Kidney (tissue), 13 donors: ENCODE measurements at regions not wholly inside any gene's neighbourhood (a gene's known extent, or its start where the extent isn't known, plus 50 kb on each side); places are given as distances from the start of the nearest gene placed in this dataset.

ENCODE experiments used
- DNase-seq, 5 donors: peaks; one replicate each; pipeline ENCODE4 v3.0.0-alpha.2; 2013 to 2020
- FAIRE-seq: peaks from 2 replicates; lab custom pipeline; 2012; peaks lifted over from hg19 to GRCh38; lab: Jason Lieb, UNC
- H3K27ac ChIP-seq, 2 donors: one replicate each; pipeline ENCODE4 v1.7.0; 2013; ENCODE audit warnings: low read depth in 2 of 2, low read length in 2 of 2, inconsistent platforms in 1 of 2
- H3K27me3 ChIP-seq: one replicate; pipeline ENCODE4 v1.7.1; 2013; ENCODE audit warnings: low read length, inconsistent platforms; ENCODE audit not compliant: control insufficient read depth, insufficient read depth
- H3K36me3 ChIP-seq, 3 donors: one replicate each; pipeline versions ENCODE4 v1.7.0 to v1.7.1; 2013; ENCODE audit warnings: low read length in 3 of 3, control low read depth in 1 of 3, inconsistent platforms in 1 of 3; ENCODE audit not compliant: insufficient read depth in 3 of 3, control insufficient read depth in 2 of 3
- H3K4me1 ChIP-seq, 3 donors: one replicate each; pipeline versions ENCODE4 v1.7.0 to v1.7.1; 2013; ENCODE audit warnings: low read length in 3 of 3, inconsistent platforms in 1 of 3, low read depth in 1 of 3; ENCODE audit not compliant: control insufficient read depth in 2 of 3, insufficient read depth in 2 of 3
- H3K4me3 ChIP-seq, 3 donors: one replicate each; pipeline versions ENCODE4 v1.7.0 to v1.8.1; 2013; ENCODE audit warnings: low read length in 3 of 3, control low read depth in 1 of 3, inconsistent platforms in 1 of 3
- H3K9ac ChIP-seq, 3 donors: one replicate each; pipeline versions ENCODE4 v1.7.0 to v1.7.1; 2013; ENCODE audit warnings: low read length in 3 of 3, control low read depth in 1 of 3, inconsistent platforms in 1 of 3
- H3K9me3 ChIP-seq, 3 donors: one replicate each; pipeline versions ENCODE4 v1.7.0 to v1.7.1; 2013; ENCODE audit warnings: low read length in 3 of 3, control low read depth in 1 of 3, inconsistent platforms in 1 of 3; ENCODE audit not compliant: control insufficient read depth in 2 of 3, insufficient read depth in 1 of 3
- CTCF ChIP-seq: IDR thresholded peaks from 3 replicates; pipeline ENCODE4 v1.5.1; 2012; ENCODE audit warnings: mild to moderate bottlenecking, moderate library complexity, borderline replicate concordance; ENCODE audit not compliant: insufficient read depth; ENCODE audit errors: extremely low read depth
- intact Hi-C: fragments of 100-400 bp; cut with DNase I; formaldehyde crosslinking; loops from one replicate; pipeline ENCODE4 v1.11.1; 2022
- donor health status: control.
- donor health status: control.
- donor health status: control.
- donor health status: control.
- donor health status: control.
- donor health status: DM: yes; HTN: yes; CAD: no.
- donor health status: Normal renal cell carcinoma (clear cell type).

GRCh38 chr3:72310419-72311380 lies 525.8 kb upstream of the PROK2 start:
- H3K9me3 ChIP-seq: no peaks in the 10 kb centered on the region
- FAIRE-seq: no peak
- H3K27ac ChIP-seq: no peak overlapping the region
- intact Hi-C loops: no loop called here
- peak overlapping the region in 1 of 3 donors; percentile 25 for H3K4me3 ChIP-seq
- peak; percentile 54 to 86 (median 68) for DNase-seq
- H3K27me3 ChIP-seq: no peaks in the 10 kb centered on the region
- no peak overlapping the region for H3K9ac ChIP-seq
- H3K36me3 ChIP-seq: no peaks in the 10 kb centered on the region
- H3K4me1 ChIP-seq: peaks cover 0 to 9% (median 4%) of the 10 kb centered on the region in 3 donors
- peak; percentile 6 for TF ChIP-seq CTCF

GRCh38 chr3:72309661-72310418 lies 524.9 kb upstream of the PROK2 start:
- Histone ChIP-seq H3K4me1 (peaks cover 0 to 9% (median 4%) of the 10 kb centered on the region in 3 donors), H3K27me3 (no peaks in the 10 kb centered on the region), H3K4me3 (no peak overlapping the region), H3K36me3 (no peaks in the 10 kb centered on the region), H3K27ac (no peak overlapping the region), H3K9me3 (no peaks in the 10 kb centered on the region), H3K9ac (no peak overlapping the region)
- intact Hi-C loops: no loop called here
- no peak for TF ChIP-seq CTCF
- FAIRE-seq (no peak), DNase-seq (no peak)

- no peak for DNase-seq
Measured at GRCh38 chr3:72308641-72309040, 523.7 kb upstream of the PROK2 start.

More at GRCh38 chr3:72308641-72309040, 523.7 kb upstream of the PROK2 start:
- Histone ChIP-seq H3K9ac (no peak overlapping the region), H3K27ac (no peak overlapping the region), H3K36me3 (no peaks in the 10 kb centered on the region), H3K27me3 (no peaks in the 10 kb centered on the region), H3K9me3 (no peaks in the 10 kb centered on the region), H3K4me3 (no peak overlapping the region), H3K4me1 (peaks cover 0 to 9% (median 7%) of the 10 kb centered on the region in 3 donors)
- FAIRE-seq: no peak
- intact Hi-C loops: no loop called here
- TF ChIP-seq CTCF: no peak
